HG03565 (cell line): ENCODE measurements at regions not wholly inside any gene's neighbourhood (a gene's known extent, or its start where the extent isn't known, plus 50 kb on each side); places are given as distances from the start of the nearest gene placed in this dataset.

Source experiments
- ATAC-seq: cut with Tn5 transposase; IDR thresholded peaks from one replicate; pipeline ENCODE4 v1.9.1; 2021; ENCODE audit warnings: mild to moderate bottlenecking, moderate library complexity; ENCODE audit not compliant: unreplicated experiment

DNA sequence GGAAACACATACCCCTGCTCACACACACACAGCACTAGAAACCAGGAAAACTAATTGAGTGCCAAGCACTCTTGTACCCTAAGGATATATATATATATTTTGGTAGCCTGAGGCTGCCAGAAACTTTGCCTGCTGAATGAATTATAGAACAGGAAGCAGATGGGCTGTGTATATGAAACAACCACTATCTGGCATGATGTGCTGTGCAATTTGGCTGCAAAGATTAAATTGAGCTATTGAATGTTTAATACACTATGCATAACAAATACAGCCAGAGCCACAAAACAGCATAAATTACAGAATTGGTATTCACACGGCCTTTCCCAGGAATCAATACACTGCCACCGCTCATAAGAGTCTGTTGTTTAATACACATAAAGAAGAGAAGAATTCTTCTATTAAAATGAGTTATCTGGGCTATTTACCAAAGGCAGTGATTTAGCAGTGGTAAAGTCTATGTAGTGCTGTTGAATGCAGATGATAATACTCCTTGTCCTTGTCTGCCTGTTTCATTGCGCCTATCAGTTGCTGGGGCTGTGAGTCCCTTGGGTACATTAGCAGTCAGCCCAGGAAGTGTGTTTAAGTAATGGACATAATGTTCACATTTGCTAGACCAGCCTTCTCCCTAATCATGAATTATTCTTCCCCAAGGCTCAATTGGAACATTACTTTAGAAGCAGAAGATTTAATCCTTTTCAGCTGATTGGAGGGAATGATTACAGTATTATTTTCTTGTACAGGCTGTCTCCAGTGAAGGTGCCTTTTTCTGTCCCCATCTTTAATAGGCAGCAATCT, 294.3 kb downstream of the TLE1 start:
- ATAC-seq = no peak

GRCh38 chr9:81393985-81394811, 295.1 kb downstream of the TLE1 start:
- ATAC-seq = no peak

- ATAC-seq = no peak
Observed at GRCh38 chr9:81391457-81391825, 297.9 kb downstream of the TLE1 start.

DNA sequence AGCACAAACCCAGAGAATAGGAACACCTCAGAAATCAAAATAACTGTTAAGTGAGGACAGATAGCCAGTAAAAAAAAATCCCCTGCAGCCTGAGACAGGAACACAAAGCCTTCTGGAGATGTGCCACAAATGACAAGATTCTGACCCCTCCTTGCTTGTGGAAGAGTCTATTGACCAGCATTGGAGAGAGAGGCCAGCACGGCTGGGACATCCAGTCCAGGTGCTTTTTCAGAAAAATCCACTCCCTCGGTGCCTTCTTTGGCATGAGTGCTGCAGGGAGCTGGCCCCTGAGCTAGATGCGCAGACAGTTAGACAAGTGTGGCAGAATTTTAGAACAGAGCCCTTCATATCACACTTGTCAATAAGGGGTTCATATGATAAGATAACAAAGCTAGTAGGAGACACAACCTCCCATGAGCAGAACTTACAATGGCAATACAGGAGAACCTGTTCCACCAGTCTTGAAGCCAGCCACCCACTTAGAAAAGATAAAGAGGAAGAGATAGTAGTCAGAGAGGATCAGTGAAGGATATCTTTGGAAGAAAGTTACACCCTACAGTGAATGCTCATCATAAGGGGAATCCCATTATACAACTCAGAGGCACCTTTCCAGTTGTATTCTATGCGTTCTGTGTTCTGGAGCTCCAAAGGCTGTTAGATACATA, 298.4 kb downstream of the TLE1 start:
- no peak for ATAC-seq

DNA sequence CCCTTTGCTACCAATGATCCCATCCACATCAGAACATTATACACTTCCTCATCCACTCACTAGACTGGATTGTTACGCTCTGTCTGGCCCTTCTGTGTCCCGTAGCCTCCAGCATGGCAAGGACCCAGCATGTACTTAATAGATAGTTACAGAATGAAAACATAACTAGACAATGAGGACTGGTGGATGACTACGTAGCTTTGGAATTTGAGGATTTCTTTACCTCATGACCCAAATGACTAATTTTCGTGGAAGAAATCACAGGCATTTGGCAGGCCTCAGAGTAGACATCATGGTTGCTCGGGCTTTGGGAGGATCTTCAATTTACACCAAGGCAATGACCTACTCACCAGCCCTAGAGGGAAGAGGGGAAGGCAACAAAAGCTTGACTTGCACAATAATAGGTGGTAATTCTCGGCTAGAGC, 299.8 kb downstream of the TLE1 start:
- ATAC-seq = no peak

DNA sequence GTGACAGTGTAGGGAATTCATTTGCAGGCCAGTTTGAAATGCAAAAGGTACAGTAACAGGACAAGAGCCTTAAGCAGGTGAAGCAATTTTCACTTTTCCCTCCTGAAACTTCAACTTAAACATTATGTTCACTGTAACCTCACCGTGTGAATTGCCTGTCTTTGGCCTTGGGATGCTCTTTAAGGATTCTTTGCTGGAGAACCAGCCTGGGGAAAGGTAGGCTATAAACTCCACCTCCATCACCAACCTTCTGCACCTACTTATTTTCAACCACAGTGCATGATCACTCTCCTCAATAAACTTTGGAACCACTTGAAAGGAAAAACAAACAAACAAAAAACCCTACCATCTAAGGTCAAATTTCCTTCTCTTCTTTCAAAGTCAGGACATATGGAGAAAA, 300.5 kb downstream of the TLE1 start:
- ATAC-seq = no peak

- ATAC-seq = no peak
Observed at GRCh38 chr9:81387360-81388106, 301.8 kb downstream of the TLE1 start.

GRCh38 chr9:81384911-81385310, 304.4 kb downstream of the TLE1 start:
- ATAC-seq = no peak

DNA sequence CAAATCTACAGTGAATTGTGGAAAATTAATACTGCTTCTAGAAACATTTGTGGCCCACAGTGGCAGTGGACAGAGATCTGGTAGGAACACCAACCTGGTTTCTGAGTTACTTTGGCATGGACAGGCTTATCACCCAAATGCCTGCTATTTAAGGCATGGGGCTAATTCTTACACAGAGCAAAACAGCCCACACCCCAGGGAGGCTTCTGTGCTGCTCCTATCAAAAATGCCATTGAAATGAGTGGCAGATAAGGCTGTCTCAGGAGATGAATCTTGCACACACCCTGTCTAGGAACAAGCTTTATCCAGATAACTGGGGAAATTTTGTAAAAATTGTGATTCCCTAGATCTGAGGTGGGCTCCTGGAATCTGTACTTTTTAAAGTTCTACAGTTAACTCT, 307.1 kb downstream of the TLE1 start:
- ATAC-seq = no peak

DNA sequence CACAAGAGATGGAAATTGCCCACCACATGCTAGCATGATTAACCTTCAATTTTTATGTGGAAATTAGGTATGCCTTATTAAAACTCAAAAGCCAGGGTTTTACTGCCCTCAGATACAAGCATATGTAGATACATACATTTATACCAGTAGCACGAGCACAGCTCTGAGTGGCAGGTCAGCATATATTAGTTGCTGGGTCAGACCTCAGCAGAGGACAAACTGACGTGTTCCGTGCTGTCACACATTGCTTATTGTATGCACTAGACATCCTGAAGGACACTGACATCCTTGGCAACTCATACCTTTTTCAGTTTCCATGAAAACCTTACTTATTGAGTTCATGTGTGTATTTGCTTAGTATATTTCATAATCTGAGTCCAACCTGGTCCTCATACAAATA, 307.7 kb downstream of the TLE1 start:
- ATAC-seq = no peak

DNA sequence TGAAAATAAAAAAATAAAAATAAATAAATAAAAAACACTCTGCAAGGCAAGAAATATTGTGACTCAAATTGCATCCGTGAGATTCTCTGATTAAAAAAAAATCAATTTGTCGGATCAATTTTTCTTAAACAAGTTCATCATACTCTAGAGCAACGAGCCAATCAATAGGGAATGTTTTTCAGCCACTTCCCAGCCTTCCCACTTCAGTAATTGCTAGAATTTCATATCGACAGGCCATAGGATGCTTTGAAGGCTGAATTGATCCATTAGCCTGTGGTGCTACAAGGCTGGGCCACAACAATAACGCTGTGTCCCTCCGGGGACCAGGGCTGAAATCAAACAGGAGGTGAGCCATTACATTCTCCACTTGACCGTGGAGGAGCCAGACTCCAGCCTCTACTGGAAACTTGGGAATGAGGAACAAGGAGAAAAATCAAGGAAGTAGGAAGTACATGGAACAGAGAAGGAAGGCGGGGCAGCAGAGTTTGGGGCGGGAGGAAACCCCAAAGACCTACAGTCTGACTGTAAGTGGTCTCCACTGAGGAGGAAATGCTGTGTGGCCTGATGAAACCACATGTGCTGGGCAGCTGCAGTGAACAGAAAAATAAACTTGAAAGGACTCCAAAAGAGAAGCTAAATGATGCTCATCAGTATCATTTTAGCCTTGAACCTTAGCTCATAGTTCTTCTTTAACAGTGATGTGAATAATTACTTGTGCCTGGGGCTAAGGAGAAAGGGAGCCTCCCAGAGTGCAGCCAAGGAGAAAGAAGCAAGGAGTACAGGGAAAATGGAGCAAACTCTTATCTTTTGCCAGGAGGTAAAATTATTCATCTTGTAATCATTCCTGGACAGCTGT, 308.6 kb downstream of the TLE1 start:
- no peak for ATAC-seq

DNA sequence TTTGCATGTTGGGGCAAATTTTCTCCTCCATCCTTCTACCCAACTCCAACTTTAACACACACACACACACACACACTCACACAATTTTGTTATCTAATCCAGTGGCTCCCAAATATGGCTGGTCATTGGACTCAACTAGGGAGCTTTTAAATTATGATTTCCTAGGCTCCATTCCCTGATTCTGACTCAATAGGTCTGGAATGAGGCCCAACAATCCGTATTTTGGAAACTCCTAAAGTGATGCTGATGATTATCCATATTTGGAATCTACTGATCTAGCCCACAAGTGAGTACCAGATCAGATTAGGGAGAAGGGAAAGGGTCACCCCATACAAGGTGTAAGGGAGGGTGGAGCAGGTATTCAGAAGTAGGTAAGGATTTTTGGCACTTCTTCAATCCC, 309.7 kb downstream of the TLE1 start:
- no peak for ATAC-seq

GRCh38 chr9:81377921-81378320, 311.4 kb downstream of the TLE1 start:
- ATAC-seq = no peak

DNA sequence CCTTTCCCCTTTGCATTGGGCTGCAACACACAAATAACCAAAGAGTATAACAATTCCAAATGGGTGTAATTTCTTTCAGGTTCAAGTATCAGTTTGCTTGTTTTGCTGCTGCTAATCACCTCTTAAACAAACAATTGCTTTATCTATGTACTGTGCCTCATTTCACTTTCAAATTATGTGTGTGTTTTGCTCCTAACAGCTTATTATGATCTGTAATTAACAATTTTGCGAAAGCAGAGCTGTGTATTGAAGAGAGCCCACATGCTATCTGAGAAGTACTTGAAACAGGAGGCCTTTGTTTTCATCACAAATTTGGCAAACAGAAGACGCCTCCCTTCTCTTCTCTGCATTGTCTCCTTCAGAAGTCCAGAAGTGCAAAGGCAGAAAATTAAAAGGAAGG, 312.0 kb downstream of the TLE1 start:
- ATAC-seq = no peak

- ATAC-seq = no peak
Observed at GRCh38 chr9:81375187-81376100, 313.9 kb downstream of the TLE1 start.

- no peak for ATAC-seq
Observed at GRCh38 chr9:81374459-81375186, 314.7 kb downstream of the TLE1 start.

DNA sequence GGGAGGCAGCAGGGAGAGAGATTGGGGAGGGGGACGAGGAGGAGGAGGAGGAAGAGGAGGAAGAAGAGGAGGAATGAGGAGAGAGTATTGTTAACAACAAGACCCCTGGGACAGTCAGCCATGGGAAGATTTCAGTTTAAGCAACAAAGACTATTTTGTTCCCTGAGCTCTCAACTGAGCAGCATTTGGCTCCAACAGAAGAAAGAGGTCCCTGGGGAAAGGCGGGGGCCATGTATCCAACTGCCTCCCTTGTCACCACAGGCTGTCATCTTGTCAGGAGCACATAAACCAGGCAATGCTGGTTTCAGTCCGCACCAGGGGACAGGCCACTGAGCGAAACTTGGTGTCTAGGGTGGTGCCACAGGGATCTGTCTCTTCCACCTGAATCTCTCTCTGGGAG, 316.1 kb downstream of the TLE1 start:
- ATAC-seq = no peak

GRCh38 chr9:81372628-81373191, 316.6 kb downstream of the TLE1 start:
- no peak for ATAC-seq
